Caco-2 (cell line): ENCODE measurements at regions not wholly inside any gene's neighbourhood (a gene's known extent, or its start where the extent isn't known, plus 50 kb on each side); places are given as distances from the start of the nearest gene placed in this dataset.

Experiments
- BruUV-seq: library from RNA; stranded (reverse); fragments of 400-500 nt; replicated peaks from 2 replicates; lab custom pipeline; 2021; lab: Mats Ljungman, UMichigan
- CTCF ChIA-PET: fragments of 300-600 bp; sonication (Branson Sonifier 250); formaldehyde crosslinking; loops from one replicate; lab custom pipeline; 2022; ENCODE audit warnings: antibody characterized with exemption; lab: Charles Lee
- POLR2A ChIA-PET: fragments of 300-600 bp; sonication (Branson Sonifier 250); formaldehyde crosslinking; loops from one replicate; lab custom pipeline; 2022; ENCODE audit warnings: antibody characterized with exemption; lab: Charles Lee
- DNase-seq, 2 experiments: peaks; one replicate each; pipeline versions ENCODE4 v3.0.0 to v3.0.0-alpha.2; 2020 to 2022
- H3K27me3 ChIP-seq: replicated peaks from 2 replicates; pipeline ENCODE4 v1.6.0; 2011; ENCODE audit warnings: low read length; ENCODE audit not compliant: control insufficient read depth, insufficient read depth
- H3K36me3 ChIP-seq: 2 replicates; pipeline ENCODE4 v1.5.1; 2011; ENCODE audit warnings: low read length; ENCODE audit not compliant: control insufficient read depth, insufficient read depth
- H3K4me1 ChIP-seq: fragments of 250-450 bp; sonication (Bioruptor Pico); 2 replicates; pipeline ENCODE4 v1.5.1; 2020; ENCODE audit warnings: mild to moderate bottlenecking
- H3K4me3 ChIP-seq: 2 replicates; pipeline ENCODE4 v1.5.1; 2011; ENCODE audit warnings: low read depth, mild to moderate bottlenecking, control low read depth, low read length
- H3K9me3 ChIP-seq: fragments of 250-450 bp; sonication (Bioruptor Pico); 2 replicates; pipeline ENCODE4 v1.5.1; 2020; ENCODE audit warnings: mild to moderate bottlenecking, moderate library complexity
- H3K27ac Mint-ChIP-seq: one replicate; pipeline ENCODE4 v1.8.0; 2022; ENCODE audit warnings: mixed read lengths; ENCODE audit not compliant: unreplicated experiment
- H3K27me3 Mint-ChIP-seq: one replicate; pipeline ENCODE4 v1.8.0; 2022; ENCODE audit warnings: mixed read lengths; ENCODE audit not compliant: insufficient read depth, unreplicated experiment
- H3K36me3 Mint-ChIP-seq: one replicate; pipeline ENCODE4 v1.8.0; 2022; ENCODE audit warnings: mild to moderate bottlenecking, mixed read lengths; ENCODE audit not compliant: insufficient read depth, unreplicated experiment
- H3K4me1 Mint-ChIP-seq: one replicate; pipeline ENCODE4 v1.8.0; 2022; ENCODE audit warnings: low read depth, mixed read lengths; ENCODE audit not compliant: unreplicated experiment
- H3K4me3 Mint-ChIP-seq: one replicate; pipeline ENCODE4 v1.8.0; 2022; ENCODE audit warnings: mild to moderate bottlenecking, moderate library complexity, mixed read lengths; ENCODE audit not compliant: unreplicated experiment
- H3K9me3 Mint-ChIP-seq: one replicate; pipeline ENCODE4 v1.8.0; 2022; ENCODE audit warnings: mixed read lengths; ENCODE audit not compliant: unreplicated experiment
- CTCF ChIP-seq, 2 experiments: fragments of 200-600 bp in 1 of 2; IDR thresholded peaks; 1 replicate in 1 of 2; 2 replicates in 1 of 2; pipeline versions ENCODE4 v1.5.1 to v1.8.0; 2011 to 2022; ENCODE audit warnings: antibody characterized with exemption in 1 of 2, control low read depth in 1 of 2, inconsistent platforms in 1 of 2, low read depth in 1 of 2, low read length in 1 of 2, mild to moderate bottlenecking in 1 of 2, moderate library complexity in 1 of 2; ENCODE audit not compliant: insufficient read depth in 1 of 2, severe bottlenecking in 1 of 2, unreplicated experiment in 1 of 2
- intact Hi-C: fragments of 100-400 bp; cut with micrococcal nuclease; formaldehyde crosslinking; loops from one replicate; pipeline ENCODE4 v1.10.0; 2022; ENCODE audit not compliant: unreplicated experiment

- H3K4me3 Mint-ChIP-seq: no peak overlapping the region
- H3K4me3 ChIP-seq: no peak overlapping the region
- TF ChIP-seq CTCF (IDR thresholded peaks at IDR 0.05; ENCODE audit: insufficient read depth in 1 of 2, low read depth in 1 of 2, low read length in 1 of 2, severe bottlenecking in 1 of 2, unreplicated experiment in 1 of 2): no peak
- peaks cover 11% of the 10 kb centered on the region for H3K27me3 Mint-ChIP-seq
- DNase-seq: no peak
- no peaks in the 10 kb centered on the region for H3K4me1 ChIP-seq
- H3K9me3 Mint-ChIP-seq: no peaks in the 10 kb centered on the region
- H3K27ac Mint-ChIP-seq: no peak overlapping the region
- H3K4me1 Mint-ChIP-seq: no peaks in the 10 kb centered on the region
- ChIA-PET POLR2A (no interaction called here), CTCF (no interaction called here)
- no peaks in the 10 kb centered on the region for H3K9me3 ChIP-seq
- no peaks in the 10 kb centered on the region for H3K36me3 ChIP-seq
- BruUV-seq: no TSS peak
- no peaks in the 10 kb centered on the region for H3K27me3 ChIP-seq
- H3K36me3 Mint-ChIP-seq: no peaks in the 10 kb centered on the region
- intact Hi-C loops: no loop called here
Measured at GRCh38 chr11:112364962-112365481, 104.4 kb upstream of the PLET1 start.

GRCh38 chr11:112366012-112366411 lies 105.4 kb upstream of the PLET1 start:
- ChIA-PET CTCF (interaction anchor here (0.6 kb wide), 1 partner anchor 85 kb away, joined by 4 read pairs; no protein-coding TSS in a partner anchor), POLR2A (no interaction called here)
- intact Hi-C loops: no loop called here
- no peak overlapping the region for H3K4me3 Mint-ChIP-seq
- no peaks in the 10 kb centered on the region for H3K4me1 Mint-ChIP-seq
- H3K36me3 Mint-ChIP-seq: no peaks in the 10 kb centered on the region
- peaks cover 11% of the 10 kb centered on the region for H3K27me3 Mint-ChIP-seq
- no peak overlapping the region for H3K4me3 ChIP-seq
- no peaks in the 10 kb centered on the region for H3K4me1 ChIP-seq
- H3K27me3 ChIP-seq: no peaks in the 10 kb centered on the region
- no peaks in the 10 kb centered on the region for H3K36me3 ChIP-seq
- BruUV-seq: no TSS peak
- DNase-seq: no peak
- H3K9me3 ChIP-seq: no peaks in the 10 kb centered on the region
- no peaks in the 10 kb centered on the region for H3K9me3 Mint-ChIP-seq
- TF ChIP-seq CTCF (IDR thresholded peaks at IDR 0.05; ENCODE audit: insufficient read depth in 1 of 2, low read depth in 1 of 2, low read length in 1 of 2, severe bottlenecking in 1 of 2, unreplicated experiment in 1 of 2): no peak
- H3K27ac Mint-ChIP-seq: no peak overlapping the region

- Histone ChIP-seq H3K4me1 (no peaks in the 10 kb centered on the region), H3K36me3 (no peaks in the 10 kb centered on the region), H3K27me3 (no peaks in the 10 kb centered on the region), H3K9me3 (no peaks in the 10 kb centered on the region), H3K4me3 (no peak overlapping the region)
- DNase-seq: no peak
- Mint-ChIP-seq H3K9me3 (no peaks in the 10 kb centered on the region), H3K4me3 (no peak overlapping the region), H3K27ac (no peak overlapping the region), H3K36me3 (no peaks in the 10 kb centered on the region), H3K4me1 (no peaks in the 10 kb centered on the region), H3K27me3 (peaks cover 11% of the 10 kb centered on the region)
- BruUV-seq: no TSS peak
- ChIA-PET CTCF (interaction anchor here (0.6 kb wide), 1 partner anchor 86 kb away, joined by 4 read pairs; no protein-coding TSS in a partner anchor), POLR2A (no interaction called here)
- no peak for TF ChIP-seq CTCF (IDR thresholded peaks at IDR 0.05; ENCODE audit: insufficient read depth in 1 of 2, low read depth in 1 of 2, low read length in 1 of 2, severe bottlenecking in 1 of 2, unreplicated experiment in 1 of 2)
- intact Hi-C loops: no loop called here
Measured at GRCh38 chr11:112366777-112367176, 106.1 kb upstream of the PLET1 start.
